ENCODE measurements at regions not wholly inside any gene's neighbourhood (a gene's known extent, or its start where the extent isn't known, plus 50 kb on each side); places are given as distances from the start of the nearest gene placed in this dataset.

DNA sequence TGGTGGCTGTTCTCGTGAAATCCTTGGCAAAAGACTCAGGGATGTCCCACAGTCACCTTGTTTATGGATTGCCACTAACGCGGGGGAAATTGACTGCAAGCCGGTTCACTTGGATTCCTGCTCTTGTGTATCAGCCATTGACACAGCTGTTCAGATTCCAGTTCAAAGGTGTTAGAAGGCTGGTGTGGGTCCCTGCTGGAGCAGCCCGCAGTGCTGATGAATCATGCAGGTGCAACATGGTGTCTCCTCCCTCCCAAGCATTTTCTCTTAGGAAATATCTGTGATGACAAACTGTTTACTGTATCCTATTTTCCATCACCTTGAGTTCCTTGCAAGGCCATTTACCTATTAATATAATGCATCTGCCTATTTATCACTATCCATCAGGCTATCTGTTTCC is 170.1 kb downstream of the GATA3 start:
- in situ Hi-C loops (cut with MboI; ENCODE audit: low sequenced_read_pairs) = no loop called here
- no peaks in the 10 kb centered on the region for H3K4me1 ChIP-seq
- H3K36me3 ChIP-seq (replicated peaks) = no peaks in the 10 kb centered on the region
- no peak for DNase-seq (ENCODE audit: low spot score in 2 of 2)
- no peaks in the 10 kb centered on the region for H3K9me3 ChIP-seq
- H3K4me3 ChIP-seq = no peak overlapping the region
- H3K27me3 ChIP-seq (ENCODE audit: low read depth) = no peaks in the 10 kb centered on the region

- Histone ChIP-seq H3K36me3 (replicated peaks) (no peaks in the 10 kb centered on the region), H3K27me3 (ENCODE audit: low read depth) (no peaks in the 10 kb centered on the region), H3K4me1 (no peaks in the 10 kb centered on the region), H3K9me3 (no peaks in the 10 kb centered on the region), H3K4me3 (no peak overlapping the region)
- no peak for DNase-seq (ENCODE audit: low spot score in 2 of 2)
- in situ Hi-C loops (cut with MboI; ENCODE audit: low sequenced_read_pairs) = no loop called here
These were observed 170.7 kb downstream of the GATA3 start for GRCh38 chr10:8225187-8225586.

DNA sequence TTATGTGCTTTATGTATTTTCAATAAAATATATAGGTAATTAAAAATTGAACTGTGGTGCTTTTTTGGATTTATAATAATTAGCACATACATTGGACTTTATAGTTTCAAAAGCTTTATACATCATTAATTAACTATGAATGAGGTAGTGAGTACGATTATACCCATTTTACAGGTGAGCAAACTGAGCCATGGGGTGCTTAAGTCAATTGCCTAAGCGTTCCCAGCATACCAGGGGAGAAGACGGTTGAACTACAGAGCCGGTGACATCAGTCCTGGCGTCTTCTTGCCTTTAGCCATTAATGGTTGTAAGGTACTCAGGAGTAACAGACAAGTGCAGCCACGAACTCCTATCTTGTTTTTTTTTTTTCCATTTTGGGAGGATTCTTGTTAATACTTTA is 172.8 kb downstream of the GATA3 start:
- H3K9me3 ChIP-seq = no peaks in the 10 kb centered on the region
- no peaks in the 10 kb centered on the region for H3K27me3 ChIP-seq (ENCODE audit: low read depth)
- no peak for DNase-seq (ENCODE audit: low spot score in 2 of 2)
- no peaks in the 10 kb centered on the region for H3K4me1 ChIP-seq
- in situ Hi-C loops (cut with MboI; ENCODE audit: low sequenced_read_pairs) = no loop called here
- no peaks in the 10 kb centered on the region for H3K36me3 ChIP-seq (replicated peaks)
- H3K4me3 ChIP-seq = no peak overlapping the region

GRCh38 chr10:8229153-8229552 is 174.7 kb downstream of the GATA3 start:
- DNase-seq (ENCODE audit: low spot score in 2 of 2) = no peak
- H3K4me3 ChIP-seq = no peak overlapping the region
- in situ Hi-C loops (cut with MboI; ENCODE audit: low sequenced_read_pairs) = no loop called here

DNA sequence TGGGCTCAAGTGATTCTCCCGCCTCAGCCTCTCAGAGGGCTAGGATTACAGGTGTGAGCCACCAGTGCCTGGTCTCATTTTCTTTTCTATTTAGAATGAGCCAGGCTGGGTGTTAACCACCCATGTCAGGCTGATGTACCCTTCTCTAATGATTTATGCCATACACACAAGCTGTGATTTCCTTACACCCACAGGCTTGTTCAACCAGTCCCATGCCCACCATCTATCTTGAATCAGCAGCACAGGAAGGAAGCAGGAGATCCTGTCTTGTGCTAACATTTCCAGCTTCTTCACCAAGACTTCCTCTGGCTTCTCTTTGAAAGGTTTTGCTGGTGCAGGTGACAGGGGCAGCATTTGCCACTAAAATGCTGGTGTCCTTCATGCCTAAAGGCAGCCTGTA is 176.4 kb downstream of the GATA3 start:
- no peak for DNase-seq (ENCODE audit: low spot score in 2 of 2)
- in situ Hi-C loops (cut with MboI; ENCODE audit: low sequenced_read_pairs) = no loop called here
- no peak overlapping the region for H3K4me3 ChIP-seq

More at GRCh38 chr10:8229153-8229552, 174.7 kb downstream of the GATA3 start:
- H3K4me1 ChIP-seq = no peaks in the 10 kb centered on the region
- H3K9me3 ChIP-seq = no peaks in the 10 kb centered on the region
- no peaks in the 10 kb centered on the region for H3K27me3 ChIP-seq (ENCODE audit: low read depth)
- H3K36me3 ChIP-seq (replicated peaks) = no peaks in the 10 kb centered on the region

GRCh38 chr10:8233049-8233448 is 178.6 kb downstream of the GATA3 start:
- no peak for DNase-seq (ENCODE audit: low spot score in 2 of 2)
- H3K27me3 ChIP-seq (ENCODE audit: low read depth) = no peaks in the 10 kb centered on the region
- no peaks in the 10 kb centered on the region for H3K36me3 ChIP-seq (replicated peaks)
- in situ Hi-C loops (cut with MboI; ENCODE audit: low sequenced_read_pairs) = no loop called here
- H3K9me3 ChIP-seq = no peaks in the 10 kb centered on the region
- H3K4me1 ChIP-seq = no peaks in the 10 kb centered on the region
- H3K4me3 ChIP-seq = no peak overlapping the region

More for the DNA sequence above, 176.4 kb downstream of the GATA3 start:
- H3K36me3 ChIP-seq (replicated peaks) = no peaks in the 10 kb centered on the region
- no peaks in the 10 kb centered on the region for H3K9me3 ChIP-seq
- no peaks in the 10 kb centered on the region for H3K4me1 ChIP-seq
- H3K27me3 ChIP-seq (ENCODE audit: low read depth) = no peaks in the 10 kb centered on the region

DNA sequence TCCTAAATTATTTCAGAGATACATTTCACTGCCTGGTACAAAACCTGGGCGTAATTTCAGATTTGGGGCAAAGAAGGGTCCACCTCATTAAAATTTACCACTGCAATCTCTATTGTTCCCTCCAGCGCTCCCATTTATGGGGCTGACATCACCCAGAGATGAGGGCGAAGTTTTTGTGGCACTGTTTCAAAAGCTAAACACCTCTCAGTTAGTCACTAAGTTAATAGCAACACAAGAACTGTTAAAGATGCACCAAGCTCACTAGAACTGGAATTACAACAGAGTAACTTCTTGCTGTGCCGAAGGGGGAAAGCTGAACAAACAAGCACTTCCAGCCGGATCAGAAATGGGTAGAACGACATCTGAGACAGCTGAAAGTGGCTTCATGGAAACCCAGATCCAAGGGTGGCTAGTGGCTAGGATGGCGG is 179.4 kb downstream of the GATA3 start:
- no peaks in the 10 kb centered on the region for H3K9me3 ChIP-seq
- no peak for DNase-seq (ENCODE audit: low spot score in 2 of 2)
- no peak overlapping the region for H3K4me3 ChIP-seq
- in situ Hi-C loops (cut with MboI; ENCODE audit: low sequenced_read_pairs) = no loop called here
- no peaks in the 10 kb centered on the region for H3K27me3 ChIP-seq (ENCODE audit: low read depth)
- no peaks in the 10 kb centered on the region for H3K36me3 ChIP-seq (replicated peaks)
- no peaks in the 10 kb centered on the region for H3K4me1 ChIP-seq

- Histone ChIP-seq H3K4me3 (no peak overlapping the region), H3K27me3 (ENCODE audit: low read depth) (no peaks in the 10 kb centered on the region), H3K4me1 (no peaks in the 10 kb centered on the region), H3K9me3 (no peaks in the 10 kb centered on the region), H3K36me3 (replicated peaks) (no peaks in the 10 kb centered on the region)
- DNase-seq (ENCODE audit: low spot score in 2 of 2) = peak in 1 of 2 experiments; percentile 13
- in situ Hi-C loops (cut with MboI; ENCODE audit: low sequenced_read_pairs) = no loop called here
These were observed 181.0 kb downstream of the GATA3 start for GRCh38 chr10:8235253-8236027.

DNA sequence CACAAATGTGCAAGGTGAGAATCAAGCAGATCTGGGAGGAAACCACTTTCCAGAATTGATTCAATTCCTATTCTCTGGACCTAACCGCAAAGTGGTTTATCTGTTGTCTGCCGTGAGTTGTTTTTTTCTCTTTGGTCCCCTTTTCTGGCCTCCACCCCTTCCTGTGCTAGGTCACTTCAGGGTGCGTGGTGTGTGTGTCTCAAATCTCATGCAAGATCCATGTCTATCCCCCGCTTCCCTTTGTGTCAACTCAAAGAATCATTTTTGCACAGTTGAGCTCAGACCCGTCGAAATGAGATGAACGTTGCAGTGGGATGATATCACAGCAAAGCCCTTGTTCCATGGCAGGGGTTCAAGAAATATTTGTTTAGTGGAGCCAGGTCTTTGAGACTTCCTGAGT is 184.5 kb downstream of the GATA3 start:
- no peak for DNase-seq (ENCODE audit: low spot score in 2 of 2)
- Histone ChIP-seq H3K4me1 (no peaks in the 10 kb centered on the region), H3K4me3 (no peak overlapping the region), H3K27me3 (ENCODE audit: low read depth) (no peaks in the 10 kb centered on the region), H3K9me3 (no peaks in the 10 kb centered on the region), H3K36me3 (replicated peaks) (no peaks in the 10 kb centered on the region)
- in situ Hi-C loops (cut with MboI; ENCODE audit: low sequenced_read_pairs) = no loop called here

- DNase-seq (ENCODE audit: low spot score in 2 of 2) = no peak
- Histone ChIP-seq H3K4me3 (no peak overlapping the region), H3K36me3 (replicated peaks) (no peaks in the 10 kb centered on the region), H3K27me3 (ENCODE audit: low read depth) (no peaks in the 10 kb centered on the region), H3K9me3 (no peaks in the 10 kb centered on the region), H3K4me1 (no peaks in the 10 kb centered on the region)
- in situ Hi-C loops (cut with MboI; ENCODE audit: low sequenced_read_pairs) = no loop called here
These were observed 186.4 kb downstream of the GATA3 start for GRCh38 chr10:8240861-8241260.

- Histone ChIP-seq H3K9me3 (no peaks in the 10 kb centered on the region), H3K4me1 (no peaks in the 10 kb centered on the region), H3K36me3 (replicated peaks) (no peaks in the 10 kb centered on the region), H3K27me3 (ENCODE audit: low read depth) (no peaks in the 10 kb centered on the region), H3K4me3 (no peak overlapping the region)
- in situ Hi-C loops (cut with MboI; ENCODE audit: low sequenced_read_pairs) = no loop called here
- no peak for DNase-seq (ENCODE audit: low spot score in 2 of 2)
These were observed 187.9 kb downstream of the GATA3 start for GRCh38 chr10:8242295-8242872.

DNA sequence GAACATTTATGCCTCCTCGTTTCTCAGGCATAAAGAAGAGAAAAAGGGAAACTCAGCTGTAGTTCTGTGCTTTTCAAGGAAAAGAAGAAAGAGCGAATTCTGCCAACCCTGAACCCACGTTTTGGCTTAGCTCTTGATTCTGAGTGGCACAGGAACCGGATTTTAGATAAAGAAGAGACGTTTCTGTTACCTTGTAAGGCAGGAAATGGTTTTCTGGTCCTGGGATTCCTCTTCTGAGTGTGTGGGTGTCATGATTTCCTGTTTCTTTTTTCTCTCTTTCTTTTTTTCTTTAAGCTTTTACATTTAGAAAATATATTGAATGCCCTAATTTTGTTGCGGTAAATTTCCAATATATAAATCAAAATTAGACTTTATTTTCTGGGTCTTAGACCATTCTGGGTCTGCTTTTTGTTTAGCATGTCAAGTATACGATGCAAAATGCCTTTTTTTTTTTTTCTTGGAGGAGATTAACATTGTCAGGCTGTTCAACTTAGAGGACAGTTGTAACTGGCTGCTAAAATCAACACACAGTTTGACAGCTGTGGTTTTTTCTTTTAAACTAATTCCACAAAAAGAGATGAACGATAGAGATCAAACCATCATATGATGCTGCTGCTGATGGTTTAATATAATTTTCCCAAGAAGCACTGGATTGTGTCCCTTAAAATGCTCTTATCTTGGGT is 190.8 kb downstream of the GATA3 start:
- H3K9me3 ChIP-seq = no peaks in the 10 kb centered on the region
- no peaks in the 10 kb centered on the region for H3K4me1 ChIP-seq
- in situ Hi-C loops (cut with MboI; ENCODE audit: low sequenced_read_pairs) = no loop called here
- no peak for DNase-seq (ENCODE audit: low spot score in 2 of 2)
- no peak overlapping the region for H3K4me3 ChIP-seq
- H3K27me3 ChIP-seq (ENCODE audit: low read depth) = no peaks in the 10 kb centered on the region
- no peaks in the 10 kb centered on the region for H3K36me3 ChIP-seq (replicated peaks)

- Histone ChIP-seq H3K9me3 (no peaks in the 10 kb centered on the region), H3K27me3 (ENCODE audit: low read depth) (no peaks in the 10 kb centered on the region), H3K4me3 (no peak overlapping the region), H3K36me3 (replicated peaks) (no peaks in the 10 kb centered on the region), H3K4me1 (no peaks in the 10 kb centered on the region)
- DNase-seq (ENCODE audit: low spot score in 2 of 2) = no peak
- in situ Hi-C loops (cut with MboI; ENCODE audit: low sequenced_read_pairs) = no loop called here
These were observed 191.3 kb downstream of the GATA3 start for GRCh38 chr10:8245814-8246142.

- no peaks in the 10 kb centered on the region for H3K9me3 ChIP-seq
- in situ Hi-C loops (cut with MboI; ENCODE audit: low sequenced_read_pairs) = no loop called here
- no peak for DNase-seq (ENCODE audit: low spot score in 2 of 2)
- H3K4me1 ChIP-seq = no peaks in the 10 kb centered on the region
- no peaks in the 10 kb centered on the region for H3K36me3 ChIP-seq (replicated peaks)
- no peak overlapping the region for H3K4me3 ChIP-seq
- H3K27me3 ChIP-seq (ENCODE audit: low read depth) = no peaks in the 10 kb centered on the region
These were observed 192.1 kb downstream of the GATA3 start for GRCh38 chr10:8246548-8246947.

All from HAP-1 (cell line).